NT2/D1 (cell line): ENCODE measurements at regions not wholly inside any gene's neighbourhood (a gene's known extent, or its start where the extent isn't known, plus 50 kb on each side); places are given as distances from the start of the nearest gene placed in this dataset.

Experiments
- SUZ12 ChIP-seq: IDR thresholded peaks from 2 replicates; pipeline ENCODE4 v1.6.1; 2011; ENCODE audit not compliant: insufficient read length, insufficient read depth; ENCODE audit errors: extremely low read depth
- YY1 ChIP-seq: IDR thresholded peaks from 2 replicates; pipeline ENCODE4 v1.6.1; 2011; ENCODE audit not compliant: insufficient read length, insufficient read depth
- ZNF274 ChIP-seq: IDR thresholded peaks from 2 replicates; pipeline ENCODE4 v1.6.1; 2011; ENCODE audit warnings: mild to moderate bottlenecking, low read depth, low read length

DNA sequence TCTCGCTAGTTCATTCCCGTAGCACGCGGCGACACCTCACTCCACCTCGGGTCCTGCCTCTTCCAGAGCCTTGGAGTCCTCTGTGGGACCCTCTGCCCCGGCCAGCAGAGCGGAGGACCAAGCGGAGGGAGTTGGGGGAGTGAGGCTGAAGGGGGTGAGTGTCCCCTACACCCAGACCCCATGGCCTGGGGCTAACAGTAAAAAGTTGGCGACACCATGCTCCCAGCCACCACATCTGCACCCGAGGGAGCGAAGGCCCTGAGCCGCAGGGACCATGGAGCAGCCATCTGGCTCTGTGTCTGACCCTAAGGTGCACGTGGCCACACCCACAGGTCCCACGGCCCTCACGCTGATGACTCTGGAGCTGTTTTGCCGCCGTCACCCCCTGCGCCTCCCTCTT lies 293.8 kb downstream of the BRD1 start:
- TF ChIP-seq YY1 (no peak), ZNF274 (no peak), SUZ12 (no peak)
